Putamen (tissue), 1 donor: ENCODE measurements at regions not wholly inside any gene's neighbourhood (a gene's known extent, or its start where the extent isn't known, plus 50 kb on each side); places are given as distances from the start of the nearest gene placed in this dataset.

Experiments used
- DNase-seq: peaks from one replicate; pipeline ENCODE4 v3.0.0-alpha.2; 2016; ENCODE audit warnings: low spot score

DNA sequence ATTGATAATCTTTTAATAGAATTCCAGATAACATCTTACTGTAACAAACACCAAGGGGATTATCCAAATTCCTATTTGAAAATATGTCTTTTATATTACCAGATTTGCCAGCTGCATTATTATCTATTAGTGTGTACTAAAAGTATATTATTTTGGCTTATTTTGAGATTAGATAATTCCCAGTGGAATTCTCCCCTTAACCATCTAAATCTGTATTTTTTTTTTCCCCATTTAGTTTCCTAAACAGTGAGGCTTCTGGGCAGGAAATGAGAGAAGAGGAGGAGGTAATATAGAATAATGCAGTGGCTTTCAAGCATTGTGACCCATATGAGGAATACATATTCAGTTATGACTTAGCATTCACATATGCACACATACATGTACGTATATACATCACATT lies 53.5 kb upstream of the ABL1 start:
- no peak for DNase-seq

DNA sequence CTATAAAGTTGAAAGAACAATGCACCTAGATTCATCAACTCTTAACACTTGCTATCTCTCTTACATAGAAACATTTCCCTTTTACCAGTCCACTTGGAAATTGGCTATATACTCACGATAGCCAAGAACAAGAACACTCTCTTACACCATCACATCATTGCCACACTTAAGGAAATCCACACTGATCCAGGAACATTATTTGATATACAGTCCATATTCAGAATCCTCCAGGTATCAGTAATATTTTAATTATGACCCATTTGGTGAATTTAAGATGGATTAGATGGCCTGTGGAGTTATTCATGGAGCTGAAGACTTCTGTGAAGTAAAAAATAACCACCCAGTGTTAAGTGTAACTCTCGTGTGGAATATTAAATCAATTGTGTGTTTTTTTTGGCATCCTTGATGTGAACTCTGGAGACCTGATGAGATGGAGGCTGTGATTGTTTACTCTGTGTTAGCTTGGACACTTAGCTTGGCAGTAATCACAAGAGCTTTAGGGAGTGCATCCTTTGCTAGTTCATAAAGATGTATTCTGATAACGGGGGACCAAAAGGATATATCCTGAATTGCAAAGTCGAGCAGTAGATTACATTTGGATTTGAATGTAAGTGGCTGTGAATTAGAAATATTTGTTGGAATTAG lies 52.0 kb upstream of the ABL1 start:
- no peak for DNase-seq

DNA sequence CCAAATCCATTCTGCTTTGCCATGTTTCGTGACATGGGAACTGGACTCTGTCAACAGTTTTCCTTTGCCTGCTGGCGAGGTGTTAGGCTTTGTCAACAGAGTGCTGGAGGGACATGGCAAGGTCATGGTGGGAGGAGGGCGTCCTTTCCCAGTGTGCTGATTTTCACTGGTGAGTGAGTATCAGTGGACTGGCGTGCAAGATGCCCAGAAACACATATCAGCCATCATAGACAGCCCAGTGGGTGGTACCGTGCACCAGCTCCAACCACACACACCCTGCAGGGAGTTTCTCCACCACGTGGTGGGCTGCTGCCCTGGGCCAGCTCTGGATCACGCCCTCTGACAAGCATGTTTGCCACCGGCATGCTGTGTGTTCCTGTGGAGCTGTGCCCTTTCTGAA lies 50.0 kb upstream of the ABL1 start:
- no peak for DNase-seq
